ACHN (cell line): ENCODE measurements at regions not wholly inside any gene's neighbourhood (a gene's known extent, or its start where the extent isn't known, plus 50 kb on each side); places are given as distances from the start of the nearest gene placed in this dataset.

Experiments
- DNase-seq: peaks from one replicate; pipeline ENCODE4 v3.0.0-alpha.2; 2015
- in situ Hi-C: cut with HindIII; loops from 2 replicates; pipeline ENCODE4 v1.10.0; 2017; ENCODE audit warnings: low sequenced_read_pairs, low pct_ligation_motif_present, low pct_unique_long_range_greater_than_20kb

DNA sequence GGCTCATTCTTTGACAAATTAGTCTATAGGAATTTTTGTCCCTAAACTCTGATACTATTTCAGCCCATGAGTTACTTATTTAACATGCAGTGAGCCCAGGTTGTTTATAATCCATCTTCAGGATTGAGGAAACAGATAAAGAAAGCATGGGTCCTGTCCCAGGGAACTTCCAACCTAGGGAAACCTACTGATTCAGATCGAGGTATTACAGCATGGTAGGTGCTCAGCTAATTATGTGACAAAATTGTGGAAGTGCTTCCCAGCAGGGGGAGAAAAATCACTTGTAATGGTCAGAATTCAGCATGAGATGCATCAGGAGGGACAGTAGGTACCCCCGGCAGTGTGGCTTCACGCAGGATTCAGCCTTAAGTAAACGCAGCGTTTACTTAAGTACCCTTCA is 171.3 kb downstream of the NUFIP1 start:
- in situ Hi-C loops: no loop called here
- DNase-seq: no peak

DNA sequence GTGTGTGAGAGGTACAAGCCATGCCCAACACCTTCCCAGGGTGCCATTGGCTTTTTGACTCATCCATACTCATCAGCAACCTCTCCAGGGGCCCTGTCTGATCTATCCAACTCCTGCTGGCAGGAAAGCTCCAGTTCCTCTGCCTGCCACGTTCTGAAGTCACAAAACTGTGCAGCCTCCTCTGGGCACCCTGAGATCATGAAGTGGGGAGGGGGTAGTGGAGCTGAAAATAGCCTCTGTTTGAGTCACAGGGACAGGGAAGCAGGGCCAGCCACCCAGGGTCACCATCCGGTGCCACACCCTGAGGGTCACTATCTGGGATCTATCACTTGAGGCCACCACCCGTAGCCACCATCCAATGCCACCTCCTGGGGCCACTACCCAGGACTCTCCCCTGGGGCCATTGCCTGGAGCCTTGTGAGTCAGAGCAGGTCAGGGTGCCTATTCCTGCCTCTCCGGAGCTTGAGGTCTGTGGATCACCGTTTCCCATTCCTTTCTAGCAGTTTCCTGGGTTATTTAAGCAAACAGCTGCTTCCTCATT is 172.1 kb downstream of the NUFIP1 start:
- in situ Hi-C loops: no loop called here
- DNase-seq: no peak

DNA sequence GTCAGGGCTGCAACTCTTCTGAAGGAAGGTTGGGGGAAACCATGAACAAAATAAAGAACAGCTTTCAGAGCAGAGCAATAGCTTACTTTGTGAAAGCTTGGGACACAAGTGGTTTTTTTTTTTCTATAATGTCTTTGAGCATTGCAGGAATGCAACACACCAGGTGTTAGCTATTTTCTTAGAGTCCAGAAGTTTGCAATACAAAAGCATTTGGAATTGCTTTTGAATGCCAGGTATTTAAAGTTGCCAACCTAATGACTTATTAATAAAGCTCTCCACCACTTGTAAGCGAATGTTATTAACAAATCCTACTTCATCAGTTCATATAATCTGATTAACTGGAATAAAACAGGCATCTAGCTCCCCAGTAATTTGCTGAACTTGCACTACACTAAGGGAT is 172.6 kb downstream of the NUFIP1 start:
- no peak for DNase-seq
- in situ Hi-C loops: no loop called here

DNA sequence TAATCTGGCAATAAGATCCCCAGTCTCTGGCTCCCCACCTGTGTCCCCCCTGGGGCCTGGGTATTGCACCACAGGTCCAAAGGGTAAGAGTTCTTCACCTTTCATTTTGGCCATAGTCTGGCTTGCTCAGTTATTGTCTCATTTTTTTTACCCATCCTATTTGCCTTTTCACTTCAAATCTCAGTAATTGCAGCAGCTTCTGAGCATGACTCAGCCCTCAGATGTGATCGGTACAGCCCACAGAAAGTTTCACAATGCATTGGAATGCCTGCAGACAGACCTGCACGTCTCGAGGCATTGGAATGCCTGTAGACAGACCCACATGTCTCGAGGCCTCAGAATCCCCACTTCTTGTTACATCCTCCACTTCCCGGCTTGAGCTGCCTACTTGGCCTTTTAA is 173.6 kb downstream of the NUFIP1 start:
- DNase-seq: peak; percentile 86
- in situ Hi-C loops: no loop called here

DNA sequence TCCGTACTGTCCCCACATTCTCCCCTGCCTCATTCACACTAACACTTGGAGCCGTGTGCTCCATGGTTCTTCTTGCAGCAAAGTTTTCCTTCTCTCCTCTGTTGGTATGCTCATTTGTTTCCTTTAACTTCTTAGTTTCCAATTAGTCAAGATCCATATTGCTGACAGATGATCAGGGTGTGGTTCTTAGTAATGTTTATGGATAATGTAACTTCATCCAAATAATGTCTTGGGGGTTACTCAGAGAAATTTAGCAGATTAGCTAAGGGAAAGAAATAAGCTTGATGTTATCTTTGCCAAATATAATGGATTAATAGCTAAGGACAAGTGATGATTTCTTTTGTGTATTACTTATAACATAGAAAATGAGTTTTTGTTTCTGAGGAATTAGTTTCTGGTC is 174.4 kb downstream of the NUFIP1 start:
- DNase-seq: no peak
- in situ Hi-C loops: no loop called here

DNA sequence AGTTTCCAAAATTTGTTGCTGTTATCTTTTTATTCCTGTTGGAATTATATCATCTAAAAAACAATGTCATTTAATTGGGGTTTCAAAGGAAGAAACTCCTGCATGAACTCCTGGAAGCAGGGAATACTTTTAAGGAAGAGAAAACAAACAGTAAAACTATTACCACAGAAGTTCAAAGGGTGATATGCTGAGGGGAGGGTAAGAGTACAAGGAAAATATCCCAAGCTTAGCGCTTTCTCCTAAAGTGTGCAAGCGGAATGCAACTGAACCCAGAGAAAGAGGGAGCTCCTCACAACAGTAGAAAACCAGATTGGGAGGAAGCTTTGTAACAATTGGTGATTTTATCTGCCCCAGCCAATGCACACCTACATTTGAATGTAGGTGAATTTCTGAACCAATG is 175.1 kb downstream of the NUFIP1 start:
- in situ Hi-C loops: no loop called here
- no peak for DNase-seq

DNA sequence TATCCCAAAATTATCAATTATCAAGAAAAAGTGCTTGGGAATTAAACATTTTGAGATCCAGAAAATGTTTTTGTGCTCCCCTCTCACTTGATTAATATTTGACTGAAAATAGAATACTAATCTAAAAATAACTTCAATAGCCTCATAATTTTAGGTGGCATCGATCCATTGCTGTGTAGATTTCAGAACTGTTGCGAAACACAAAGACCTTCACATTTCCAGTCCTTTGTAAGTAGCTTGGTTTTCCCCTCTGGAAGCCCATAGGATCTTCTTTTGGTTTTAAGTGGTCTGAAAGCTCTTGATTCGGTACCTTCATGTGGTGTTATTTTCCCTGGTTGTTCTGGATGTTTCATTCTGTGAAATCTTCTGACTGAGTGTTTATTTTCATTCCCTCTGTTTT is 176.5 kb downstream of the NUFIP1 start:
- DNase-seq: no peak
- in situ Hi-C loops: no loop called here

DNA sequence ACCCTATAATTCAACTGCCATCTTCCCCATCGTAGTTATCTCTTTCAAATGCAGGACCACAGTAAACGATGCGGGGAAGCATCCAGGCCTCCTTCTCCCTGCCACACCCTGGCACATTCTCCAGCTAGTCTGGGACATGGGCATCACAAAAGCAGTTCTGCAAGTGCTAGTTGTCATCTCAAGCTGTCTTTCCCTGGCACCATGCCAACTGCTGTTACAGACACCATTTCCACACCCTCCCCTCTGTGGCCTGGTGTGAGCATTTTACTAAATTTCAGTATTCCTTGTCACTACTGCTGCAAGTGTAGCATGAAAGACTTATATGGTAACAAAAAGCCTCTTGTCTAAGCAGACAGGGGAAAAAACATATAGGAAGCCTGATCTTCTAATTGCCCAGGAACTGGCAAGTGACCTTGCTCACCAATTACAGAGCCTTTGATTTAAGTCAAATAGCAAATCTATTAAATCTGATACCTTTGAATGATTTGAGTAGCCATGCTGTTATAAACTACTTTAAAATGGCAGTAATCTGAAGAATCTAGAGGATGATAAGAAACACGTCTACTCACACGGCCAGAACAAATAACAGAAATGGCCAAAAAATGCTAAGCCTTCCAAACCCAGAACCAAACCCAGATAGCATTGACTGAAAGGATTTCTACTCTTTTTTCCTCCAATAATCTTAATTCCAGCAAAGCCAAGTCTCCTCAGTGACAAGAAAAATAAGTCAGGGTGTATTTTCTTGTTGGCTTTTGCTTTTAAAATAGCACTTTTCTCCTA is 179.0 kb downstream of the NUFIP1 start:
- in situ Hi-C loops: no loop called here
- no peak for DNase-seq

DNA sequence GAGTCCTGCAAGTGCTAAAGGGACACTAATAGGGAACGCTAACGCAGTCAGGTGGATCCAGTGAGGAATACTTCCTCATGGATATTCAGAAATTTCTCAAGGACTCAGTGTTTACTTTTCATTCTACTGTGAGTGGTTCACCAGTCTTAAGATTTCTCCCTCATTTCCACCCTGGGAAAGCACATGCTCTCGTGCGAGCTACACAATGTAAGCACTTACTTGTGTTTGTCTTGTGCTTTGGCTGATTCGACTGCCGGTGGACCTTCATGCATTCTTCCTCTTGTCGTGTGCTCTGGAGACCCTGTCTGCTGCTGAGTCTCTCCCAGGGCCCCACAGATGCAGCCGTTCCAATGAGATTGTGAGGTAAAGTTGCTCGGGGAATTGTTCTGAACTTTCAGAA is 180.1 kb downstream of the NUFIP1 start:
- no peak for DNase-seq
- in situ Hi-C loops: no loop called here

DNA sequence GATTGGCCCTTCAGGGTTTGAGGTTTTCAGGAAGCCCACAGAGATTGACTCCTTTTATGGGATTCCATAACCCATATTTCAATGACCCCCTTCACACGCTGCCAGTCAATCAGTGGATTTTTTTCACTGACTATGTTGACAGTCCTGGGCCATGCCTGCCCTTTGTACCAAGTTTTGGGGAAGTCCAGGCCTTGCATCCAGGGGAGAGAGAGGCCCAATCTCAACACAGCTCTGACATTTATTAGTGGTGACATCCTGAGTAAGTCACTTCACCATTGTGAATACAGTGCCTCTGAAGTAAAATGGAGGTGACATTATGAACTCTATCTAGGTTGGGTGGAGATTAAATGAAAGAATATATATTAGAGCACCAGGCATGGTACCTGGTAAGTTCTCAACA is 181.1 kb downstream of the NUFIP1 start:
- in situ Hi-C loops: no loop called here
- DNase-seq: no peak

DNA sequence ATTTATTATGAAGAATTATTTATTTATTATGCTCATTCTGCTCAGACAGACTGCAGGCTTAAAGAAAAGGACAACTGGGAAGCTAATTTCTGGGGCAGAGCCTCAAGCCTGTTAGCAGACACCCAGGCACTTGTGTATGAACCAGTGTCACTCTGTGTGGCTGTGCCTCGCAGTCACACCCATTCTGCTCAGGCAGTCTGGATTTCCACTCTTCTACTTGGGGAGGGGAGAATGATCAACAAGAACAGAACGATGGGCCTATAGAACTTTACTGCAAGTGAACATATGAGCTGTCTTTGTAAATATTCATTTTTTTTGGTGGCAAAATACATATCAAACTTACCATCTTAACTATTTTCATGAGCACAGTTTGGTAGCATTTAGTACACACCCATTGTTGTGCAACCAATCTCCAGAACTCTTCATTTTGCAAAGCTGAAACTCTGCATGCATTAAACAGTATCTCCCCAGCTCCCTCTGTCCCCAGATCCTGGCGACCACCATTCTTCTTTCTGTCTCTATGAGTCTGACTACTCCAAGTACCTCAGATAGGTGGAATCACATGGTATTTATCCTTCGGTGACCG is 181.7 kb downstream of the NUFIP1 start:
- no peak for DNase-seq
- in situ Hi-C loops: no loop called here

DNA sequence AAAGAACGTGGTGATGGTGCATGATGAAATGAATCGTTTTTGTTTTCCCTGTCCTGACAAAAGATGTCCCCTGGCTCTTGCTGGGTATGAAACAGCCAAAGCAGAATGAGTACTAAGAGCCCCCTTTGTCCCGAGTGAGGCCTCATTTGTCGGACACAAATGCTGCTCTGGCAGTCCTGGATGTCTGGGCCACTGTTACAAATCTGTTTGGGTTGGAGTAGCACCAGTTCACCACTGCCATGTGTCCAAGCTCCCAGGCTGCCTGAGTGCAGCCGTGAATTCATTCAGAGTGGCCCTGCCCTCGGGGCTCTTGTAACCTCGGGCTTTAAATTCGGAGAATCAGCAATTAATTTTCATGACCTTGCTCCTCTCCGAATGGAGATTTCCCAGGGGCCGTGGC is 182.4 kb downstream of the NUFIP1 start:
- in situ Hi-C loops: no loop called here
- no peak for DNase-seq

DNA sequence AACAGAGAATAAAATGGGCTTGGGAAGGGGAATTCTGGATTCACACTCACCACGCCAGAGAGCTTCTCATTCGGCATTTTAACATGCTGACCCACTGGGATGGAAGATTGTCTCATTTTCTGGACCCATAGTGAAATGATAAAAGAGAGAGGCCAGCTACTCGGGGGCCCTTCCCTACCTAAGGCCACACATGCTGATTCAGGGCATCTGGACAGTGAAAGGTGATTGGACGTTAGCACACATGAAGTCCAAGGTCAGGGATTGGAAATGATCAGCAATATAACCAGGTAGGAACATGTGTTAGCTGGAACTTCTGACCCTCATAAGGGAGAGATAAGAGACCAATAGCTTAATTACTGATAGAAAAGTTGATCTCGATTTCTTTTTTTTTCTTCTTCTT is 183.7 kb downstream of the NUFIP1 start:
- in situ Hi-C loops: no loop called here
- no peak for DNase-seq

DNA sequence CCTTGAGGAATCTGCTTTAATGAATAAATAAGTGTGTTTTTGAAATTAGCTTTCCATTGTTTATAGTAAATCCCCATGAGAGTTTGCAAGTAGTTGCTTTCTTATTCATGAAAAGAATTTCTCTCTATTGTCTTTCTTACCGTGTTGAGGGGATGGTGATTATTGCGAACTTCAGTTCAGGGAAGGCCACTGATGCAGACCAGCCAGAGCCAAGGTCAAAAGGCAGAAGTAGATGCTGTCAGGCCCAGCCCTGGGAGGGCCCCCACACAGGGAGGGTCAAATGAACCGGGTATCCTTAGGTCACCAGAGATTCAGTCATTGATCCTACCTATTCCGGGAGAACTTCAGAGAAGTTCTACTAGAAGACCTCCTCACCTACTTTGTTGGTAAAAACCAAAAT is 185.9 kb downstream of the NUFIP1 start:
- in situ Hi-C loops: no loop called here
- no peak for DNase-seq

DNA sequence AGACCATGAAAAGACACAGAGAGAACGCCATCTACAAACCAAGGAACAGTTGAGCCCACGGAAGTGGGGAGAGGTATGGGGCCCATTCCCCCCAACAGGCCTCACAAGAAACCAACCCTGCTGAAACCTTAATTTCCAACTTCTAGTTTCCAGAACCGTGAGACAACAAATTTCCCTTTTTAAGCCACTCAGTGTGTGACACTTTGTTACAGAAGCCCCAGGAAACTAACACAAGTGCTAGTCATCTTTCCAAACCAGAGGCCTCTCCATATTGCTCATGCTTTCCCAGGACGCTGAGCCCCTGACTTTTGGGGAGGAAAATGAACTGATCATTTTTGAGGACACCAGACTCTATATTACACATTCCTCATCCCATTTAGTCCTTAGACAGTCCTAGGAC is 186.8 kb downstream of the NUFIP1 start:
- no peak for DNase-seq
- in situ Hi-C loops: no loop called here

DNA sequence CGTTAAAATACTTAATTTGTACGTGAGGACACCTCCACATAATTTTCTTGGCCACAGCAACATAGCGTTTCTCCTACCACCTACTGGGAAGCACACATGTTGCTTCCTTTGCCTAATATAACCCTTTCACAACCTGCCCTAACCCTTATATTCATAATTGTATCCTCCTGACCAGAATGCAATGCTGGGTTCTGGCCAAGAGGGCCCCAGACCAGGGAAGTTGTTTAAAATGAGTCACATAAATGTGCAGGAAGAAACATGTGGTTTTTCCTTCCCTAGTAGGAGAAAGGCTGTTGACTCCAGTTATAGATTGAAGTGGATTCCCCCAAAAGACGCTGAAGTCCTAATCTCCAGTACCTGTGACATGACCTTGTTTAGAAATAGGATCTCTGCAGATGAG is 187.3 kb downstream of the NUFIP1 start:
- in situ Hi-C loops: no loop called here
- peak; percentile 10 for DNase-seq

DNA sequence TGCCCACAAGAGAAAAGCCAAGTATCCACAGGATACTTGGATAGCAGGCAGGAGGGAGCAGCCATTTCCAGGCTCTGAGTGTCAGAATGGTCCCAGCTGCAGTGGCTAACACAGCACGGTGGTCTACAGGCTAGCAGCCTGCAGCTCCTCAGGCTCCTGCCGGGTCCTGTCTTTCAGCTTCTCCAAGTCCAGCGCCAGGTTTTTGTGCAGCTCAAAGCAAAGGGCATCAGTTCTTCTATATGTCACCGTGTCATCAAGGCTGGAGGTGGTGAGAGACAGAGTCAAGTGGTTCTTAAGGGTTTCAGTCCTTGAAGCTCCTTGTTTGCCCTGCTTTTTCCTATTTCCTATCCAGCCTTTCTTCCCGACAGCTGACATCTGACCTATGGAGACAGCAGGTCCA is 188.6 kb downstream of the NUFIP1 start:
- DNase-seq: no peak
- in situ Hi-C loops: no loop called here

DNA sequence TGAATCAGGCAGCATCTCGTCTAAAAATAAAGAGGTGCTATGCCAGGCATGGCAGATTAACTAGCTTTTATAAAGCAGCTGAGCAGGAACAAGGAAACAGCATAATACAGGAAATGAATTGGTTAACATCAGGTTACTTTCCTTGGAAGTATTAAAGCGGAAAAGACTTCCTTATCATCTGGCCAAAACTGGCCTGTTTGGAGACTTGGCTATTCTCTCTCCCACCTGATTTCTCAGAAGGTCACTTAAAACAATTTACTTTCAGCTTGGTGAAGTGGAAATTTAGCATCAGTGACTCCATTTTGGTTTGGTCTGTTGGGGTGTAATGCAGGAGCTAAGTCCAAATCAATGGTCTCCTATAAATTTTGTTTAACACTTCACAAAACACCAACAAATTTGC is 191.6 kb downstream of the NUFIP1 start:
- in situ Hi-C loops: no loop called here
- no peak for DNase-seq

DNA sequence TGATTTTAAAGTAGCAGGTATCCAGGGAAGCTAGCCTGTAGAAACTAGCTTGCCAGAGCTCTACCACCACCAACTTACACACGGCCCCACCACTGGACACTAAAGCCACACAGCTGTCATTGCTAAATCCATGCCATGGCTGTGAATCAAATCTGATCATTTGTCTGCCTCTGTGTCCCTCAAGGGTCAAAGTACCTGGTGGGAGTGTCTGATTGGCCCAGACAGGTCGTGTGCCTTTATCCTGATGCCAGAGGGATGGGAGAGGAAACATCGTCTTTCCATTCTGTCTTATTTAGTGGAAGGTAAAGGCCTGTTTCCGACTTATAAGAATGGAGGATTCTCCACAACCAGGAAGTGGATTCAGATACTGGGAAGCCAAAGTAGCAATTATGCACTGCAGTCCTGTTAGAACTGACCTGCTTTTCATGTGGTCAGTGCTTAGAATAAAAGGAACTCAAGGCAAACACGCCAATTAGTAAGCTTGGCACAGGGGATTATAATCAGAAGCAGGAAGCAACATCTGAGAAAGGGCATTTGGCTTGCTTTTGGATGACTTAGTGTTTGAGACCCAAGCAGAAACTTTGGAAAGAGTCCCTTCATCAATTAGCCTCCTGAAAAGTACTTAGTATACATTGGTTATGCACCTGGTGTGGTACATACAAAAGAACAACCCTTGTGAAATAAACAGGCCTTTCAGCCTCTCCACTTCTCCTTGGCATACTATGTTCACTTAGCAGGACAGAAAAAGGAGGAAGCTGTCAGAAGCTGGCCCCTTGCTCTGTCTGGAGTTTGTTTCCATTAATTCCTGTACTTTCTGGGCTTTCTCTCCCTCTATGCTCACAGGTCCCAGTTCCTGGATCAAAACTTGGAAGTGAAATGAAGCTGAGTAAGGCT is 192.4 kb downstream of the NUFIP1 start:
- in situ Hi-C loops: no loop called here
- no peak for DNase-seq
